ENCODE measurements at regions not wholly inside any gene's neighbourhood (a gene's known extent, or its start where the extent isn't known, plus 50 kb on each side); places are given as distances from the start of the nearest gene placed in this dataset.

DNA sequence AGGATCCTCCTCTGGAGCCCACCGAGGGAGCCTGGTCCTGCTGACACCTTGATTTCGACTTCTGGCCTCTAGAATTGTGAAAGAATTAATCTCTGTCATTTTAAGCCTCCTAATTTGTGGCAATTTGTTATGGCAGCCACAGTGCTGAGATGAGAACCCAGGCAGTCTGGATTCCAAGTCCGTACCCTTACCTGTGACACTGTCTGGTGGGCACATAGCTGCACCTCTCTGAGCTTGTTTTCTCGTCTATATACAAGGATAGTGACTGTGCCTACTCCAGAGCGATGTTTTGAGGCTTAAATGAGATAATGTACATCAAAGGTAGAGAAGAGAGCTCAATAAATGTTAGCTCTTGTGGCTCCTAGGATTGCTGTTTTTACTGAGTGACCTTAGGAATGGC, 128.4 kb upstream of the MPHOSPH6 start:
- intact Hi-C loops (cut with DNase I): no loop called here

DNA sequence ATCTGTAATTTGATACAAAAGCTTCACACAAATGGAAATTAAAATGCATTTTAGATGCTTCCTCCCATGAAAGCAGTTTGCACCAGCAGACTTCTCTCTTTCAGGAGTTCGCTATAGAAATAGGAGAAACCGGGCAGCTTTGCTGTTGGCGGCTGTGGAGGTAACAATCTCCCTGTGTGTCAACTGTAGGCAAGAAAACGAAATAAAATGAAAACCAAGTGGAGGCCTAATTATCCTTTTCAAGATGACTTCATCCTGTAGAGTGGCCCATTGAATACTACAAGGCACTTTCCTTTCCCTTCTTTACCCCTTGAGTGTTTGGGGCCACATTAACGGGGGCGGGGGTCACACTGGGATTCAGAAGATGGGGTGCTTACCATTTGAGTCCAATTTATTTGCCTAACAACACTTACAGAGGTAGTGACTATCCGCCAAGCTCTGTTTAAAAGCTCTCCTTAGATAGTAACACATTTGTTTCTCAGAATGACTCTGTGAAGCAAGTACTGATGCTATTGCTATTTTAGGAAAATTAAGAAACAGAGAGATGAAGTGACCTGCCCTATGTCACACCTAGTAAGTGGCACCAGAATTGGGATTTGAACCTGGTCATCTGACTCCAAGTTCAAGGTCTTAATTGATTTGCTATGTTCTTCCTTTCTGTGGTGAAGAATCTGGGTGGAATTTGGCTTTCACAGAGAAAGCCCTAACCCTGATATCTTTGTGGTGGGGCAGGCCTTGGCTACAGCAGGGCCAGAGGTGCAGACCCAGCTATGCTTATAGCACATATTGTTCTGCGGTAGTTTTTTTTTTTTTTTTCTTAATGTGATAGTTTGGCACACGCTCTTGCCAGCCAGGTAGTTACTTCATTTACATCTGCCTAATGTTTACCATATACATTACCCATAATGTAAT, 125.5 kb upstream of the MPHOSPH6 start:
- TF ChIP-seq, protein P1, sequence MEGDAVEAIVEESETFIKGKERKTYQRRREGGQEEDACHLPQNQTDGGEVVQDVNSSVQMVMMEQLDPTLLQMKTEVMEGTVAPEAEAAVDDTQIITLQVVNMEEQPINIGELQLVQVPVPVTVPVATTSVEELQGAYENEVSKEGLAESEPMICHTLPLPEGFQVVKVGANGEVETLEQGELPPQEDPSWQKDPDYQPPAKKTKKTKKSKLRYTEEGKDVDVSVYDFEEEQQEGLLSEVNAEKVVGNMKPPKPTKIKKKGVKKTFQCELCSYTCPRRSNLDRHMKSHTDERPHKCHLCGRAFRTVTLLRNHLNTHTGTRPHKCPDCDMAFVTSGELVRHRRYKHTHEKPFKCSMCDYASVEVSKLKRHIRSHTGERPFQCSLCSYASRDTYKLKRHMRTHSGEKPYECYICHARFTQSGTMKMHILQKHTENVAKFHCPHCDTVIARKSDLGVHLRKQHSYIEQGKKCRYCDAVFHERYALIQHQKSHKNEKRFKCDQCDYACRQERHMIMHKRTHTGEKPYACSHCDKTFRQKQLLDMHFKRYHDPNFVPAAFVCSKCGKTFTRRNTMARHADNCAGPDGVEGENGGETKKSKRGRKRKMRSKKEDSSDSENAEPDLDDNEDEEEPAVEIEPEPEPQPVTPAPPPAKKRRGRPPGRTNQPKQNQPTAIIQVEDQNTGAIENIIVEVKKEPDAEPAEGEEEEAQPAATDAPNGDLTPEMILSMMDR (IDR thresholded peaks at IDR 0.05): no peak
- intact Hi-C loops (cut with DNase I): no loop called here
- Histone ChIP-seq H3K27ac (no peak overlapping the region), H3K4me3 (no peak overlapping the region), H3K36me3 (no peaks in the 10 kb centered on the region), H3K4me1 (no peaks in the 10 kb centered on the region), H3K9me3 (no peaks in the 10 kb centered on the region), H3K27me3 (no peaks in the 10 kb centered on the region)
- ATAC-seq (no peak), DNase-seq (no peak)

More for the DNA sequence above, 128.4 kb upstream of the MPHOSPH6 start:
- Histone ChIP-seq H3K9me3 (no peaks in the 10 kb centered on the region), H3K4me1 (no peaks in the 10 kb centered on the region), H3K27me3 (no peaks in the 10 kb centered on the region), H3K27ac (no peak overlapping the region), H3K4me3 (no peak overlapping the region), H3K36me3 (no peaks in the 10 kb centered on the region)
- ATAC-seq: no peak
- DNase-seq: no peak
- TF ChIP-seq, protein P1 (IDR thresholded peaks at IDR 0.05): no peak

DNA sequence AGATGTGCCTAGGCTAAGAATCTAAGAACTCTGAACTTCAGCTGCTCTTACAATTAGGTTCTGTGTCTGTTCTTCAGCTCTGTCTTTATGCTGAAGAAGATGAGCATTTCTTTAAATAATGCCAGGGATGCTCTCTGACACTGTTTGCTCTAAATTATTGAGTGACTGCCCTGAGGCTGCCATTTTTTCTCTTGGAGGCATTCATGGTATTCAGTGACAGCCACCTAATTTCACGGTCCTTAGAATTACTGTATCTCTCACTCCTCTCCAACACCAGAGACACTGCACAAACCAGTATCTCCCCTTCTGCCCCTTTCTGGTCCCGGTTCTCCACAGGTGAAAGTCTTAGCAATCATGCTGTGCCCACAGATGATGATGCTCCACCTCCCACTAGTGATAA, 123.6 kb upstream of the MPHOSPH6 start:
- intact Hi-C loops (cut with DNase I): no loop called here
- H3K36me3 ChIP-seq: no peaks in the 10 kb centered on the region
- H3K4me1 ChIP-seq: no peaks in the 10 kb centered on the region
- no peaks in the 10 kb centered on the region for H3K27me3 ChIP-seq
- H3K4me3 ChIP-seq: no peak overlapping the region
- DNase-seq (no peak), ATAC-seq (no peak)
- H3K27ac ChIP-seq: no peak overlapping the region
- TF ChIP-seq, protein P1 (IDR thresholded peaks at IDR 0.05): no peak
- H3K9me3 ChIP-seq: no peaks in the 10 kb centered on the region

DNA sequence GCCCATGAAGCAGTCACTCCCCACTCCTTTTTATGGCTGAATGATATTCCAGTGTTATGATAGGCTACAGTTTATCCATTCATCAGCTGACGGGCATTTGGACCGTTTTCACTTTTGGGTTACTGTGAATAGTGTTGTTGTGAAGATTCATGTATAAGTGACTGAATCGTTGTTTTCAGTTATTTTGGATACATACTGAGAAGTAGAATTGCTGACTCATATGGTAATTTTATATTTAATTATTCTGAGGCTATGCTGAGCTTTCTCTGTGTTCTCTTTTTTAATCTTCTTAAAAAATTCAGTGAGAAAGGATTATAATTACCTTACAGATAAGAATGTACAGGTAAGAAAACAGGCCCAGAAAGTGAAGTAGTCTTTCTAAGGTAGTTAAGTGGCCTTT, 117.9 kb upstream of the MPHOSPH6 start:
- H3K36me3 ChIP-seq: no peaks in the 10 kb centered on the region
- no peaks in the 10 kb centered on the region for H3K9me3 ChIP-seq
- H3K27me3 ChIP-seq: no peaks in the 10 kb centered on the region
- no peak overlapping the region for H3K4me3 ChIP-seq
- H3K4me1 ChIP-seq: no peaks in the 10 kb centered on the region
- intact Hi-C loops (cut with DNase I): no loop called here
- DNase-seq (no peak), ATAC-seq (no peak)
- H3K27ac ChIP-seq: no peak overlapping the region
- TF ChIP-seq, protein P1 (IDR thresholded peaks at IDR 0.05): no peak

DNA sequence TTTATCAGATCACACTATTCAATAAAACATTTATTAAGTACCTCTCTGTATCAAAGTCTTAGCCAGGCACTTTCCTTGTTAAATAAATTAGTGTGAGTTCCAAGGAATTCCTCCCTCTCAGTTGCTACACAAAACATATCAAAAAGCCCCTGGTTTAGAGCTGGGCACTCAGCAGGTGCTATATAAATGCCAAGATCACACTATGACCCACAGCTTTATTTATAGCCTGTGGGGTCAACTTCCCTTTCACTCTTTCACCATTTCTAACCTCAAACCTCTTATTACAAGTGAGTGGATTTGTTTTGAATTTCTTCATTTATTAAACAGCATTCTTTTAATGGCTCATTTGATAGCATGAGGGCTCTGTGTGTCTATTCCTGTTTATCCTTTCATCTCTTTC, 112.6 kb upstream of the MPHOSPH6 start:
- Histone ChIP-seq H3K36me3 (no peaks in the 10 kb centered on the region), H3K27ac (no peak overlapping the region), H3K4me1 (no peaks in the 10 kb centered on the region), H3K27me3 (no peaks in the 10 kb centered on the region), H3K9me3 (no peaks in the 10 kb centered on the region), H3K4me3 (no peak overlapping the region)
- intact Hi-C loops (cut with DNase I): no loop called here
- TF ChIP-seq, protein P1 (IDR thresholded peaks at IDR 0.05): no peak
- DNase-seq (no peak), ATAC-seq (peak; percentile 23)
